AG08395 (cell line): ENCODE measurements at regions not wholly inside any gene's neighbourhood (a gene's known extent, or its start where the extent isn't known, plus 50 kb on each side); places are given as distances from the start of the nearest gene placed in this dataset.

Experiments
- DNase-seq: peaks from one replicate; pipeline ENCODE4 v3.0.0; 2012; ENCODE audit warnings: mixed read lengths, low spot score

DNA sequence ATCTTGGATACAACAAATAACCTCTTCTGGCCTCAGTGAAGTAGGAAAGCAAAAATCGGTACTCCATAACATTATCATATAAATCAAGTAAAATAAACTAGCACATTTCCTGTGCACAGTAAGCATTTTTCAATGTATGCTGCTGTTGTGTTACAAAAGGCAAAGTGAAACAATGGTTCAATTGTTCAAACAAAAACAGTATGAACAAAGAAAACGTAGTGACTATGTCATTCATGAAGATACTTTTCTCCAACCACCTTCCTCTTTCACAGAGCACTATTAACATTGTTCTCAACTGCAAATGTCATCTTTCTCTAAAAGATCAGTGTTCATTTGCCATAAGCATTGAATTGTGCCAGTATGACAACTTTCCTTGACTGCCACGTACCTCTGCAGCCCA is 318.6 kb upstream of the PRDM1 start:
- DNase-seq = no peak

DNA sequence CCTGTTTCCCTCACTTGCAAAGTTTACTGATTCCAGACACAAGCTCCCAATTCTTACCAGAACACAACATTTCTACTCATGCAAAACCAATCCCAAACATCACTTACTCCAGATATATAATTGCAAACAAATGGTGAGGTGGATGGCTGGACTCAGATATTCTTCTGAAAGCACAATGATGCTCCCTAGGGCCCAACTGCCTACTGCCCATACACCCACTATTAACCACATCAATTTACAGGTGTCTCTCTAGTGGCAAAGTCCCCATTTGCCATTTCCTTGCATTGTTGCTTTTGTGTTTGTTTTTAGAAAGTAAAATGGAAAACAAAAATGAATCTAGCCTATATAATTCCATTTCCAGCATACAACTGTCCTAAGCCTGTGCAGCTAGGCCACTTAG is 320.9 kb upstream of the PRDM1 start:
- no peak for DNase-seq

DNA sequence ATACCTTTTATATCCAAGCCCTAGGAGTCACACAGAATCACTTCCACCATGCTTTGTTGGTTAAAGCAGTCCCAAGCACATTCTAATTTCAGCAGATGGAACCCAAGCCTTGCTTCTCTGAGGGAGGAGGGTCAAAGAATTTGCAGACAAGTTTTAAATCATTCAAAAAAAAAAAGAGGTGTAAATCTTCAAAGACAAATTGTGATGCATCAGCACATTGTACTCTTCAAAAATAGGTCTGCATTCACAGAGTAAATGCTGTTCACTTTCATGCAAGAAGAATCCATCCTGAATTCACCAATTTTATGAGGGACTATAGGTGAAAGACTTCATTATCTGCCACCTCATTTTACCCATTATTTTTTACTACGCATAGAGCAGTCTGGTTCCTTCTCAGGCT is 321.8 kb upstream of the PRDM1 start:
- no peak for DNase-seq

GRCh38 chr6:105763866-105764265 is 322.3 kb upstream of the PRDM1 start:
- no peak for DNase-seq

DNA sequence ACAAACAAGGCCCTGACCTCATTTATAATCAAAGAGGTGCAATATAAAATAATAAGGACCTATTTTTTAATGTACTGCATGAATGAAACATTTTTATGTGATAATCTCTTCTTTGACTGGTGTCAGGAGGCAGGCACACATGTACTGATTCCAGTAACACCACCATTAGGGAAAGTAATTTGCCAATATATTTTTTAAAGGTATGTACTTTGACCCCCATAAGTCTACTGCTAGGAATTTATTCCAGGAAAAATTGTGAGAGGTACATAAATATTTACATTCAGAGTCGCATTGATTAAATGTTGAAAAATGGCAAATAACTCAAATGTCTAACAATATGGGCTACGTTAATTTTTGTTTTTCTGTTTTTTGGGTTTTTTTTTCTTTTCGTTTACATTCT is 325.4 kb upstream of the PRDM1 start:
- DNase-seq = no peak

DNA sequence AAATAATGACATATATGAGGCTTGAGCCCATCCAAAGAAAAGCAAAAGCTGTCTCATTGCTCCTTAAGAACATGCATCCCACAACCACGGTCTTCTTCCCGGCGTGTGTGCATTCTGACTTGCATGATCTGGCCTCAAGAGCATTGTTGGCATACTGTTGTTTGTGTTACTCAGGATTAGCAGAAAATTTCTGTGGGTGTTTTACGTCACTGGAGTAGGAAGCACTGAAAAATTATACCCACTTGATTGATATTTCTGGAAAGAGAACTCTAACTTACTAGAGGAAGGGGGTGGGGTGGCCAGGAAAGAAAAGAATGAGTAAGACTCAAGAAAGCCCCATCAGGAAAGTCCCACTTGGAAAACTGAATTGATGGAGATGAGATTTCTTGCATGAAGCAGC is 326.2 kb upstream of the PRDM1 start:
- peak; percentile 33 for DNase-seq

DNA sequence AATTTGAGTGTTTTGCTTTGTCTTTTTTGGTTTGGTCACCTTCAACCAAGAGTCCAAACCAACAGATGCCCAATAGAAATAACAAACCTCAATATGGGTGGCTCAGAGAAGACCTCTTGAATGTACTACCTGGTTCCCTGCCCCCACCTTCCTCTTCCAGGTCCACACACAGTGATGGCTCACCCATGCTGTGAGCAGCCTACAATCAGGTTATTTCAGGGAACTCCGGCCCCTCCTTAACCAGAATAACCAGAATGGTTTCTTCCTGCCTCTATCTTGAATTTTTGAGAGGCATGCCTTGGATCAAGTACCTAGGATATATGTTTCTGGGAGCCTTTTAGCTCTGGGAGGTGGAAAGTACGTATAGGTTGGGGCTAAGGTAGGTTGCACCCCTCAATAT is 327.1 kb upstream of the PRDM1 start:
- no peak for DNase-seq

- no peak for DNase-seq
Observed at GRCh38 chr6:105757512-105758200, 328.5 kb upstream of the PRDM1 start.

DNA sequence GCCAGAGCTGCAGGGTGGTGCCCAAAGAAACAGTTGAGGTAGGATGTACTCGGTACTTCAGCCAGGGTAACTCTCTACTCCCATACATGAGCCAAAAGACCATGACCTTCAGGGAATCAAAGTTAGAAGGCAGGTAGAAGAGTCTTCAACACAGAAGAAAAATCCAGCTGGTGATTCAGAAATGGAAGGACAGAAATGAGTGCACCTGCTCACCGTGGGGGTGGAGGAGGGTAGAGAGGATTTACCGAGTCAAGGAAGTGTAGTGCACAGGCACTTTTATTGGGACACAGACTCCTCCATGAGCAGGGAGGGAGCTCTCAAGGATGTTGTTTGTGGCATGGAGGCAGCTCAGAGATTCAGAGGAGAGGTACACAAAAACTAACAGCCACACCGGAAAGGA is 330.3 kb upstream of the PRDM1 start:
- DNase-seq = no peak

DNA sequence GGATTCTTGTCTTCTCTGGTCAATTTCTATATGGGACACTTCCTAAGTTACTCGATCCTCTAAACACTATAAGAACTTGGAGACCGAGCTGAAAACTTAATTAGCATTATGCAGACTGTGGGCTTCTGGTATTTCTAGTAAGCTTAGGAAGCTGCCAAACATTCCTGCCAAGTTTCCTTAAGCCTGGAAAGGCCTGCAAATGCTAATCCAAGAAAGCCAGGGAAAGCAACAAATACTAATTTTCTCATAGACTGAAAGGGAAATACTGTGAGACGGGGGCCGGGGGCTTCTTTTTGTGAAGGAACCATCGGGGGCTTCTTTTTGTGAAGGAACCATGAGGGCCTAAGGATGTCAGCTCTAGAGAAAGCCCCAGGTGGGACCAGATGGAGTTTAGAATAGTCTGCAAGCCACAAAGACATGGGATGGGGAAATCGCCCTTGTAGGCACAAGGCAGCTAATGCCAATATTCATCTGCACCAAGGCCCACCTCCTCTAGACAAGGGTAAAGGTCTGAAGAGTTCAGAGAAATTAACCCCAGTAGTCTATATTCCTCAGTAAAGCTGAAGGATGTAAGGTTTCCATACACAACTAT is 332.4 kb upstream of the PRDM1 start:
- DNase-seq = peak; percentile 40

DNA sequence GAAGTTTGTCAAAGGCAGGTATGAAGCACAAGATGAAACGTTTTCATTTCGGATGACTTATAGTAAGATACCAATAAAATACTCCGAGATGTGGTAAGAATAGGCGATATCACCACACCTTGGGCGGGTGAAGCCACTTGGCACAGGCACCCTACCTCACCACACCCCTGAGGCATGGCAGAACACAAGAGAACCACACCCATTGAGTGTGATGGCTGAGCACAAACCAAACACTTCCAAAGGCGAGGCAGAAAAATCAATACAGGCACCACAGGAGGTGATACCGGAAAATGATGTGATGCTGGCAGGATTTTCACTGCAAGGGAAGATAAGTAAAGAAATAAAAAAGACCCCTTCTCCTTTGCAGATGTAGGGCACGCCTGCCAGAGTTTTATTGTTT is 332.9 kb upstream of the PRDM1 start:
- DNase-seq = no peak

DNA sequence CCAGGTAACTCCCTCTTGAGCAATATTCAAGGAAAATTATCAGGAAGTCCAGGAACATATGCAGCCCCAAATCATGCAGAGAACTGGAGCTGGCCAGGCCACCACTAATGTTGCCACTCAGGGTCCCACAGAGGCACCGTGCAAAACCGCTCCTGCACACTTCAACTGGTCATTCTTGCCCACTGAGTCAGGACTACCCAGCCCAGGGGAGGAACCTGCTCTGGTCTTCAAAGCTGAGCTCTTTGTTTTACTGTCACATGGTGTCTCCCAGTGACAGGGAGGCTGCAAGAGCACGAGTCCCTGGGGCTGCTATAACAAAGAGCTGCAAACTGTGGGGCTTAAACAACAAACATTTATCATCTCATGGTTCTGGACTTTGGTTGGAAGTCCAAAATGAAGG is 336.0 kb upstream of the PRDM1 start:
- DNase-seq = no peak

GRCh38 chr6:105748737-105749161 is 337.4 kb upstream of the PRDM1 start:
- DNase-seq = peak; percentile 13

GRCh38 chr6:105747823-105748405 is 338.2 kb upstream of the PRDM1 start:
- no peak for DNase-seq

GRCh38 chr6:105746509-105746908 is 339.6 kb upstream of the PRDM1 start:
- DNase-seq = no peak

- no peak for DNase-seq
Observed at GRCh38 chr6:105746130-105746505, 340.0 kb upstream of the PRDM1 start.

GRCh38 chr6:105745464-105746129 is 340.5 kb upstream of the PRDM1 start:
- no peak for DNase-seq

- DNase-seq = no peak
Observed at GRCh38 chr6:105744815-105745214, 341.3 kb upstream of the PRDM1 start.

GRCh38 chr6:105740946-105741645 is 338.2 kb upstream of the PREP start:
- peak; percentile 55 for DNase-seq

- no peak for DNase-seq
Observed at GRCh38 chr6:105739764-105740163, 336.9 kb upstream of the PREP start.

GRCh38 chr6:105733556-105734162 is 330.8 kb upstream of the PREP start:
- DNase-seq = peak; percentile 20

GRCh38 chr6:105728995-105729394 is 326.1 kb upstream of the PREP start:
- DNase-seq = no peak
